HG02973 (cell line): ENCODE measurements at regions not wholly inside any gene's neighbourhood (a gene's known extent, or its start where the extent isn't known, plus 50 kb on each side); places are given as distances from the start of the nearest gene placed in this dataset.
"Not testable (repeated sequence)": the region's sequence is repeated elsewhere in the genome, so short reads cannot be mapped to it uniquely, and the experiment has no call there.

Experiments used
- ATAC-seq: cut with Tn5 transposase; IDR thresholded peaks from one replicate; pipeline ENCODE4 v1.9.1; 2021; ENCODE audit warnings: moderate library complexity; ENCODE audit not compliant: unreplicated experiment

- ATAC-seq, result no peak
Observed at GRCh38 chr2:39875182-39875913, 96.3 kb upstream of the THUMPD2 start.

GRCh38 chr2:39874236-39874635 lies 95.2 kb upstream of the THUMPD2 start:
- ATAC-seq, result no peak

- no peak for ATAC-seq
Observed at GRCh38 chr2:39873586-39873985, 94.5 kb upstream of the THUMPD2 start.

GRCh38 chr2:39872748-39873147 lies 93.7 kb upstream of the THUMPD2 start:
- no peak for ATAC-seq

GRCh38 chr2:39871291-39871761 lies 92.3 kb upstream of the THUMPD2 start:
- no peak for ATAC-seq

- ATAC-seq, result no peak
Observed at GRCh38 chr2:39870871-39871270, 91.8 kb upstream of the THUMPD2 start.

GRCh38 chr2:39867268-39867667 lies 88.2 kb upstream of the THUMPD2 start:
- no peak for ATAC-seq

- no peak for ATAC-seq
Observed at GRCh38 chr2:39865751-39866150, 86.7 kb upstream of the THUMPD2 start.

GRCh38 chr2:39863672-39864071 lies 84.6 kb upstream of the THUMPD2 start:
- not testable (repeated sequence) for ATAC-seq

GRCh38 chr2:39860538-39860937 lies 81.5 kb upstream of the THUMPD2 start:
- no peak for ATAC-seq

GRCh38 chr2:39858677-39859076 lies 79.6 kb upstream of the THUMPD2 start:
- ATAC-seq, result no peak

GRCh38 chr2:39855856-39856255 lies 76.8 kb upstream of the THUMPD2 start:
- ATAC-seq, result no peak

- ATAC-seq, result no peak
Observed at GRCh38 chr2:39854771-39855170, 75.7 kb upstream of the THUMPD2 start.

- no peak for ATAC-seq
Observed at GRCh38 chr2:39852831-39853230, 73.8 kb upstream of the THUMPD2 start.

- ATAC-seq, result peak; percentile 78
Observed at GRCh38 chr2:39851651-39852110, 72.6 kb upstream of the THUMPD2 start.

GRCh38 chr2:39851251-39851650 lies 72.2 kb upstream of the THUMPD2 start:
- peak; percentile 23 for ATAC-seq

- no peak for ATAC-seq
Observed at GRCh38 chr2:39849982-39850526, 71.0 kb upstream of the THUMPD2 start.

- no peak for ATAC-seq
Observed at GRCh38 chr2:39849064-39849463, 70.0 kb upstream of the THUMPD2 start.

GRCh38 chr2:39845460-39846146 lies 66.5 kb upstream of the THUMPD2 start:
- ATAC-seq, result no peak

GRCh38 chr2:39839261-39839848 lies 60.3 kb upstream of the THUMPD2 start:
- no peak for ATAC-seq

- no peak for ATAC-seq
Observed at GRCh38 chr2:39838589-39838988, 59.5 kb upstream of the THUMPD2 start.
